Left colon (tissue), 2 donors: ENCODE measurements at regions not wholly inside any gene's neighbourhood (a gene's known extent, or its start where the extent isn't known, plus 50 kb on each side); places are given as distances from the start of the nearest gene placed in this dataset.

Source experiments
- ATAC-seq: fragments of 200-7000 bp; cut with Tn5 transposase; one replicate; pipeline ENCODE4 v1.9.1; 2020; ENCODE audit warnings: mild to moderate bottlenecking, moderate library complexity
- DNase-seq, 2 donors: peaks; one replicate each; pipeline ENCODE4 v3.0.0-alpha.2; 2020
- intact Hi-C, 2 donors: fragments of 100-400 bp; cut with DNase I in 1 of 2; cut with micrococcal nuclease in 1 of 2; formaldehyde crosslinking; loops; one replicate each; pipeline versions ENCODE4 v1.11.2 to v1.14.0; 2022; cut with DNase I, micrococcal nuclease
- donor health status: DM: no; HTN: no; CAD: no.
- donor health status: DM: yes; HTN: yes; CAD: no.

DNA sequence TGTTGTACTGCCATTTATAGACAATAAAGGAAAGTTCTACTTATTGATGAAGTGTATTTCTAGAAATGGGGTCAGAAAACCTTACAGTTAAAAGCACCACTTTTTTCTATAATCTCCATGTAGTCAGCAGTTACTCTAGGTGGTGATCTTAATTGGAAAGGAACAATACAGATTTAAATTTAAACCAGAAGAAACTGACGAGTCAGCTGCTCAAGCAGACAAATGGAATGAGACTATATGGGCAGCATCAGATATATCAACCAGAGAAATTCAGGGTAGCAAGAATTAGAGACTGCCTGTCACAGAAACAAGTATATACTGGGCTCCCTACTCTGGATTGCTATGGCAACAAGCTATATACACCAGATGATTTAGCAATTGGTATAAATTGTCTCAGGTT is 99.6 kb upstream of the SCG2 start:
- ATAC-seq (no peak), DNase-seq (no peak)
- intact Hi-C loops, result no loop called here

DNA sequence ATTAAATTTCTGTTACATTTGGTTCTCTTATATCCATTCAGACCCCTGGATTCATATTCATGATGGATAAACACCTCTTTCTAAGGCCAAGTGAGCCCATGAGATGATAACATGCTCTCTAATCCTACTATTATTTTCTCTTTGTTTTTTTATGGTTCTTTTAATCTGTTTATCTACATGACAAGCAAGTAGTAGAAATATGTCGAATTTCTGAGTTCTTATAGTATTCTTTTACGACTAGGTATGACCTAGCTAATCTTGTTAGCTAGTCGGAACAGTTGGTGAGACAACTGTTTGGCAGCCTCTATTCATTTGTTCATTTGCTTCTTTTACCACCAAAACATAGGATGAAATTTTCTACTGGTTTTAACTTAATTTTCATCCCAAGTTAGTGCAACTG is 98.1 kb upstream of the SCG2 start:
- intact Hi-C loops, result no loop called here
- ATAC-seq (no peak), DNase-seq (no peak)

- ATAC-seq, result no peak
- intact Hi-C loops, result no loop called here
- no peak for DNase-seq
These were observed 95.9 kb upstream of the SCG2 start for GRCh38 chr2:223697892-223698645.

DNA sequence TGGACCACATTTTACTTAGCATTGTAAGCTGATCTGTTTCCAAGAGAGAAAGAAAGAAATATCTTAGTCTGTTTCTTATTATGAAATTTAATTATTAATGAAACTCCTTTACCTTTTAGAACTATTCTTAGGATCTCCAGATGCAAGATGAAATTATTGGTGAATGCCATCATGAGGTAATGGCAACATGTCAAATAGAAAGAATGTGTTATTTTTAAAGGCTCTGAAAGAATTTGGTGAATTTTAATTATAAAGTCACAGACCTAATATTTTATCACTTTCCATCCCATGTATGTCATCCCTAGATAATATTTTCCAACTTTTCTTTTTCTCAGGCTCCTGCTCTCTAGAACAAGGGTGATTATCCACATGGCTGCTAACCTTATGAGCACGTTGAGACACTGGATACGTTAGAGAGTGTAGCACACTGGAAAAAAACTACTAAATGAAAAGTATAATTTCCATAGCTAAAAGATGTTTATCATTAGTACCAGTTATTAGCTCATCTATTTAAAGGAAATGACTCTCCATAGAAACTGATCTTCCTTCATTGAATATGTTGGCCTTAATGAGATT is 95.2 kb upstream of the SCG2 start:
- intact Hi-C loops, result no loop called here
- DNase-seq (no peak), ATAC-seq (no peak)

- no peak for DNase-seq
- intact Hi-C loops, result no loop called here
- peak; percentile 55 for ATAC-seq
These were observed 94.6 kb upstream of the SCG2 start for GRCh38 chr2:223696719-223697118.

DNA sequence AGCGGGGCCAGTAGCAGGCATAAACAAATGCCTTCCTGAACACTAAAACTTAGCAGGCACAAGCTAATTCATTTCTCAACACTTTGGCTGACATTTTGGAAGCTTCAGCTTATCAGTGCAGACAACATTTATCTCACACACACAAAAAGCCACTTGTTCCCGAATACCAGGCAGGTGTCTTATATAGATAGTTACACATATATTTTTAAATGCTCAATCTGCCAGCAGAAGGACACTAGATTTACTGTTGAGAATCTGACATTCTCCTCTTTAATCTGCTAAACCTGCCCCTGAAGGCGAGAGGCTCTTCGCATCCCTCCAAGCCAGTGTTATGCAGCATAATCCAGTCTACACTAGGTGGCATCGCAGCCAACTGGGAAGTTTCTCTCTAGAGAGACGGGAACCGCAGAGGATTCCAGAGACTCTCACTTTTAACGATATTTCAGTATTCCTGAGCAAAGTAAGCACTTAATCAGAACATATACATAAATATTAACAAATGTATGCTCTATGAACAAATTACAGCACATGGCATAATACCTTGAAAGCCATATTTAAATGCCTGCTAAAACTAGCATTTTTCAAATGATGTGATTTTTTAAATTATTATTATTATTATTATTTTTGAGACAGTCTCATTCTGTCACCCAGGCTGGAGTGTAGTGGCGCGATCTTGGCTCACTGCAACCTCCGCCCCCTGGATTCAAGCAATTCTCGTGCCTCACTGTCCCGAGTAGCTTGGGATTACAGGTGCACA is 90.2 kb upstream of the SCG2 start:
- DNase-seq, result peak in 1 of 2 donors; percentile 12
- ATAC-seq, result peak; percentile 56
- intact Hi-C loops, result no loop called here

- intact Hi-C loops, result no loop called here
- no peak for ATAC-seq
- DNase-seq, result no peak
These were observed 86.1 kb upstream of the SCG2 start for GRCh38 chr2:223688094-223688835.

DNA sequence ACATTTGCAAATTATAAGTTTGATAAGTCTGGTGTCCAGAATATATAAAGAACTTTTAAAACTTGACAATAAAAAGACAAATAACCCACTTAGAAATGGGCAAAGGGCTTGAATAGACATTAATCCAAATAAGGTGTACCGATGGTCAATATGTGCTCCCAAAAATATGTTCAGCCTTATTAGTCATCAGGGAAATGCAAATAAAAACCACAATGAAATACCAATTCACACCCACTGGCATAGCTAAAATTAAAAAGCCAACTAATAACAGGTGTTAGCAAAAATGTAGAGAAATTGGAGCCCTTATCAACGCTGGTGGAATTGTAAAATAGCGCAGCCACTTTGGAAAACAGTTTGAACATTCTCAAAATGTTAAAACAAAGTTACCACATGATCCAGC is 79.0 kb upstream of the SCG2 start:
- ATAC-seq (no peak), DNase-seq (no peak)
- intact Hi-C loops, result no loop called here

DNA sequence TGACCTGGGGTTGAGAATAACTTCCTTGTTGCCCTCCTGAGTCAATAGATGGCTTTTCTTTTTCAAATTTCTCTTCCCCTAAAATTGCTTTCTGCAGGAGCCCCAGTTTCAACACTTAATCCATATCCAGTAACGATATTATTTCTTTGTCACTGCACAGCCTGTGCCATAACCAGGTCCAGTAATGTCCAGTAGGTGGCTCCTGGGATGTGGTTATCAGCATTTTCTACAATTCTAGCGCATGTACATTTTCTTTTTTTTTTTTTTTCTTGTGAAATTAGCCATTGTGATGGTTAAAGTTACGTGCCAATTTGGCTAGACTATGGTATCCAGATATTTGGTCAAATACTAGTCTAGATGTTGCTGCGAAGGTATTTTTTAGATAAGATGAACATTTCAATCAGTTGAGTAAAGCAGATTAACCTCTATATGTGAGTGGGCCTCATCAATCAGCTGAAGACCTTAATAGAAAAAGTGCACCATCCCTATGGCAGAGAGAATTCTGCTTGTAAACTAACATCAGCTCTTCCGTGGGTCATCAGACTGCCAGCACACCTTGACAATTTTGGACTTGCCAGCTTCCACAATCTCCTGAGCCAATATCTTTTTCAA is 72.9 kb upstream of the SCG2 start:
- ATAC-seq, result peak; percentile 30
- intact Hi-C loops, result no loop called here

DNA sequence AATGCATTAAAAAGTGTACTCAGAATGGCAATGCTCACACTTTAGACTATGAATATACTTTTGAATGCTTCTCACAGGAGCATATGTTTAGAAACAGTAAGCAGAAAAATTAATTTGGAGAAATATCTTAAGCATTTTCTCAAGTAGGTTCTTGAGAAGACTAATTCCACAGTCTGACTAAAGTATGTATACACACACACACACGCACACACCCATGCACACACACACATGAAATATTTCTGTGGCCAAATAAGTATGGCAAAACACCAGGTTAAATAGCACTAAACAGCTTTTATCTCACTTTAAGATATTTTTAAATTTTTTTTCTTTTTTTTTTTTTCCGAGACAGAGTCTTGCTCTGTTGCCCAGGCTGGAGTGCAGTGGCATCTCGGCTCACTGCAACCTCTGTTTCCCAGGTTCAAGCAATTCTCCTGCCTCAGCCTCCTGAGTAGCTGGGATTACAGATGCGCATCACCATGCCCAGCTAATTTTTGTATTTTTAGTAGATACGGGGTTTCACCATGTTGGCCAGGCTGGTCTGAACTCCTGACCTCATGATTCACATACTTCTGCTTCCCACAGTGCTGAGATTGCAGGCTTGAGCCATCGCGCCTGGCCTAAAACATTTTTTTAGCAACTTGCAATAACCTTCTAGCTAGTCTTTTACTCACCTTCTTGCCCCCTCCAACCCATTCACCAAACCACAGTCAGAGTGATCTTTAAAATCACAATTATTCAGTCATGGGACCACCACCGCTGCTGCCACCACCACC is 67.5 kb upstream of the SCG2 start:
- DNase-seq, result no peak
- no peak for ATAC-seq
- intact Hi-C loops, result no loop called here

More for the DNA sequence above, 72.9 kb upstream of the SCG2 start:
- no peak for DNase-seq

GRCh38 chr2:223668302-223668998 is 66.3 kb upstream of the SCG2 start:
- DNase-seq, result no peak
- ATAC-seq, result no peak
- intact Hi-C loops, result no loop called here

- ATAC-seq (no peak), DNase-seq (no peak)
These were observed 52.3 kb upstream of the SCG2 start for GRCh38 chr2:223654384-223654915.

GRCh38 chr2:223652902-223653301 is 50.7 kb upstream of the SCG2 start:
- intact Hi-C loops, result no loop called here

More at GRCh38 chr2:223654384-223654915, 52.3 kb upstream of the SCG2 start:
- intact Hi-C loops, result no loop called here

DNA sequence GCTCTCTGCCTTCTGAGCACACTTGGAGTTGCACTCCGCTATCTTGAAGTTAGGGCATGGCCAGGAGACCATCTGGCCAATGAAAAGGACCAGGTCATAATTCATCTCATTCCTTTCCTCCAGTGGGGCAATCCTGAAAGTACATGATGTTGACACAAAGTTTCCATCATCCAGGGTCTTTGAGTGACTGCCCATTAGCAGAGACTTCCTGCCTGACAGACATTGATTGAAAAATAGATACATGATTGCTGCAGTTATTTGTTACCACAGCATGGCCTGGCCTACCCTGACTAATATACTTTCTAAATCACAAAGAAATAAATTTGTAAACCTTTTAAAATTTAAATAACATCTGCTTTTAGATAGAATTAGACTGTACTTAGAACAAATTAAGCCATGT is 50.0 kb upstream of the SCG2 start:
- ATAC-seq (no peak), DNase-seq (no peak)
- intact Hi-C loops, result no loop called here

More at GRCh38 chr2:223652902-223653301, 50.7 kb upstream of the SCG2 start:
- DNase-seq (no peak), ATAC-seq (no peak)
